ENCODE measurements at regions not wholly inside any gene's neighbourhood (a gene's known extent, or its start where the extent isn't known, plus 50 kb on each side); places are given as distances from the start of the nearest gene placed in this dataset.
A peak's percentile ranks its signal among the peaks of the same experiment; 100 is the strongest.
"Not testable (repeated sequence)": the region's sequence is repeated elsewhere in the genome, so short reads cannot be mapped to it uniquely, and the experiment has no call there.

DNA sequence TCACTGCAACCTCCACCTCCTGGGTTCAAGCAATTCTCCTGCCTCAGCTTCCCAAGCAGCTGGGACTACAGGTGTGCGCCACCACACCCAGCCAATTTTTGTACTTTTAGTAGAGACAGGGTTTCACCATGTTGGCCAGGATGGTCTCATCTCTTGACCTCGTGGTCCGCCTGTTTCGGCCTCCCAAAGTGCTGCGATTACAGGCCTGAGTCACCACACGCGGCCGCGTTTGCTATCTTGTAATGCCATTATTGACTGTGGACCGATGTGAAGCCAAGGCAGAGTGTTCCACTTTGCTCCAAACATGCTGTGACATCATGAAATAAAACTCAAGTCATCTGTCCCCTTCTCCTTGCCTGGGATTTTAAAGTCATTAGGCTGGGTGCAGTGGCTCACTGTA, 72.1 kb upstream of the CHD2 start:
- DNase-seq = not testable (repeated sequence)

- DNase-seq = no peak
Observed at GRCh38 chr15:92829875-92830274, 70.2 kb upstream of the CHD2 start.

DNA sequence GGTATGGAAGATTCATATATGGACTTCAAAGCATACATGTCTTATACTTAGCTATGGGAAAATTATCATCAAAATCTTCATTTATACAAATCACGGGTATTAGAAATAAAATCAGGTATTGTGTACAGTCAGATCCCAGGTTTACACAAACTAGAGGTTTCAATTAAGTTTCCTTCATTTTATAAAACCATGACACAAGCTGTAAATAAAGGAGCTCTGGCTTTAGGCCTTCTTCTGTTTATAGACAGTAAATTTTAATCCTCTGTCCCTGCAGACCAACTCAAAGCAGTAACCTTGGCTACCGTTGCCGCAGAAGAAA, 68.8 kb upstream of the CHD2 start:
- no peak for DNase-seq

DNA sequence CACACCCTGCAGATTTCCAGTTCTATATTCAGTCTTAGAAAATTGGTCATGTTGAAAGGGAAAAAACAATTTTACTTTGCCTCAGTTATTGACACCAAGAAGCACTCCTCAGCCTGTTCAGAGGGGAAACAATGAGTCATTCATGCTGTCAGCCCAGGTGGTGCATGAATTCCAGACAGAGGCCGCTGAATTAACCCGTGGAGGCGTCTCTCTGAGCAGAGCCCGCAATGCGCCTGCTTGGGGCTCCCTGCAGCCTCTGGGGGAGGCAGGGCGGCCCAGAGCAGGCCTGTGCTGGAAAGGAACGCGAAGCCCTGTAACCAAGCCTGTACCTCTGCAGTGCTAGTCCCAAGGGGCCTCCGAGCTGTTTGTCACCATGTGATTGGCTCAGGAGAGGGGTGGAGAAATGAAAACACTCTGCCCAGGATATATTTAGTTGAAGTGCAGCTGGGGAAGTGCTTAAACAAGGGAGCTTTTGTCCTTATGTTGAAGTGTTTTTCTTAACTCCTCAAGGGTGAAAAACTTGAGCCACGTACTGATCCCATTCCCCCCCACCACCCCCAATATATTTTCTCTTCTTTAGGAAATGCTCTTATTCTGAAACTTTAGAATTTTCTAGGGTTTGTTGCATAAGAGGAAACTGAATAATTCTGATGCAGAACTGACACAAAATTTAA, 68.3 kb upstream of the CHD2 start:
- peak; percentile 90 for DNase-seq

- DNase-seq = no peak
Observed at GRCh38 chr15:92833106-92833433, 67.1 kb upstream of the CHD2 start.

GRCh38 chr15:92833493-92834271, 66.4 kb upstream of the CHD2 start:
- DNase-seq = no peak

DNA sequence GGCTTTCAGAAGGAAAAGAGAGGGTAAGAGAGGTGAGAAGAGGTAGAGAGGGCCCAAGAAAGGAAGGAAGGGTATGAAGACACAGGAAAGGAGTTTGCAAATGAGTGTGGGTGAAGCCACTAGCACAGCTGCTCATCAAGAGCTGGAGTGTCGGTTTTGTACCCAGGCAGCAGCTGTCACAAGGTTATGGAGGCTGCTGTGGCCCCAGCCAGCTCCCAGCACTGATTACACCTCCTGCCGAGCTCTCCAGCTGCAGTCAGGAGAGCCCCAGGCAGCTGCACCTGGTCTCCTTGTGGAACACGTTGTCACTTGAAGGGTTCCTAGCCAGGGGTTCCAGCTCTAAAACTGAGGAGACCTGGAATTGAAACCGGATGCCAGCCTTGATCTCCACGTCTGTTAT, 60.4 kb upstream of the CHD2 start:
- DNase-seq = no peak

- no peak for DNase-seq
Observed at GRCh38 chr15:92840149-92840548, 60.0 kb upstream of the CHD2 start.

- no peak for DNase-seq
Observed at GRCh38 chr15:92843326-92843725, 56.8 kb upstream of the CHD2 start.

DNA sequence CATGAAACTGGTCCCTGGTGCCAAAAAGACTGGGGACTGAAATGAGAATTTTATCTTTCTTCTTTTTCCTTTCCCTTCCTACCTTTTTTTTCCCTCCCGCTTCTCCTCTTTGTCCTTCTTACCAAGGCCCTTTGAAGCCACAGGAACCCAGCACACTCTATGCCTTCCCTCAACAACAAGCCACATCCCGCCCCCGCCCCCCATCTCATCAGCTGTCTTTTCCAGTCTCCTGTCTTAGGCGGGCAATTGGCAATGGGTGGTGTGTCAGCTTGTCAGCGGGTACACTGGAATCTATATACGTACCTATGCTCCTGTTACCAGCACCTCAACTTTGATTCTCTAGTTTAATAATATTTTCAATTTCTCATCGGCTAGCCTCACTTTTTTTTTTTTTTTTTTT, 56.3 kb upstream of the CHD2 start:
- DNase-seq = no peak

DNA sequence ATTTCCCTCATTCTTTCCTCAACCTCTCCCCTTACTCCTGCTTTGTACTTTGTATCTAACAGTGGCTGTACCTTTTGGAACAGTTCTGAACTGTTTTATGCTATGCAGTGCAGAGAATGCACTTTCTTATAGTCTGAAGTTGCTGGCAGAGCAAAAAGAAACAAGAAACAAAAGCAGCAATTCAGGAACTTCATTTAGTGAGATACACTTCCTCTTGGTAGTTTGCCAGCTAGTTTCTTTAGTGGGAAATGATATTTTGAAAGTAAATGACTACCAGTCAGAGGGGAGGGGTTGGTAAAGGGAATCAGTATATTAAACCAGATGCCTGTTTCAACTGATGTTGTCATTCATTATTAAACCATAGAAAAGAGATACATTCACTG, 55.0 kb upstream of the CHD2 start:
- DNase-seq = no peak

GRCh38 chr15:92846741-92847140, 53.4 kb upstream of the CHD2 start:
- no peak for DNase-seq

DNA sequence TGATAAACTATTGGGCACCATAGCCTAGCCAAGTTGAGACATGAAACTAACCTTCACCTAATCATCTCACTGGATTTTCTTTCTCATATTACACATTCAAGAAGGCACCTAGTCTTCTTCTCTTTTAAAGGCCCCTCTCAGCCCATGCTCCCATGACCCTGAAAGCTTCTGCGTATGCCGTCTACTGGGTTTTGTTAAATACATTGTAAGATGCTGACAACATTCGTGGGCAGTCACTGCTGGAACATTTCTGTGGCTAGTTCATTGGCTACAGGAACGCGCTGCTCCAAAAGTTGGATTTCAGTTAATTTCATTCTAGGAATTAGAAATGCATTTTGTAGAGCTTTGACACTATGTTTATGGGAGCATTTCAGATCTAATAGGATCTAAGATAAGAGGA, 52.3 kb upstream of the CHD2 start:
- no peak for DNase-seq

- no peak for DNase-seq
Observed at GRCh38 chr15:92848464-92848851, 51.7 kb upstream of the CHD2 start.

GRCh38 chr15:92848852-92849598, 51.1 kb upstream of the CHD2 start:
- peak; percentile 65 for DNase-seq

DNA sequence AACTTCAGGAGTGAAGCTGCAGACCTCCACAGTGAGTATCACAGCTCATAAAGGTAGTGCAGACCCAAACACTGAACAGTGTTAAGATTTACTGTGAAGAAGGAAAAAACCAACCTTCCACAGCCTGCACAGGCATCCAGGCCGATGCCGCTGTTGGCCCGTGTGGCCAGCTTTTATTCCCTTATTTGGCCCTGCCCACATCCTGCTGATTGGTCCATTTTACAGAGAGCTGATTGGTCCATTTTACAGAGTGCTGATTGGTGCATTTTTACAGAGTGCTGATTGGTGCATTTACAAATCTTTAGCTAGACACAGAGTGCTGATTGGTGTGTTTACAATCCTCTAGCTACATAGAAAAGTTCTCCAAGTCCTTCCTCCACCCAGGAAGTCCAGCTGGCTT, 49.9 kb upstream of the CHD2 start:
- not testable (repeated sequence) for DNase-seq

Measured in activated CD8-positive, alpha-beta memory T cell treated with anti-CD3 and anti-CD28 coated beads for 24 hours (primary cell).